K562 (cell line): ENCODE measurements at regions not wholly inside any gene's neighbourhood (a gene's known extent, or its start where the extent isn't known, plus 50 kb on each side); places are given as distances from the start of the nearest gene placed in this dataset.

Experiments used
- CXXC5 ChIP-seq: fragments of 250-450 bp; sonication (Bioruptor Pico); IDR thresholded peaks from 2 replicates; pipeline ENCODE4 v1.8.0; 2022; ENCODE audit warnings: inconsistent platforms, mild to moderate bottlenecking, moderate library complexity
- MED1 ChIP-seq: sonication (generic); formaldehyde crosslinking; IDR thresholded peaks from 2 replicates; pipeline ENCODE4 v1.8.1; 2023; ENCODE audit warnings: missing genetic modification reagents, borderline replicate concordance
- NFE2 ChIP-seq: IDR thresholded peaks from 2 replicates; pipeline ENCODE4 v1.6.1; 2014; ENCODE audit warnings: antibody characterized with exemption, low read depth
- SRSF3 ChIP-seq: fragments of 200-400 bp; formaldehyde crosslinking; IDR thresholded peaks from 2 replicates; pipeline ENCODE4 v1.6.1; 2016; ENCODE audit warnings: mild to moderate bottlenecking, low read length, moderate library complexity; ENCODE audit not compliant: insufficient read depth
- ZNF146 ChIP-seq: IDR thresholded peaks from one replicate; pipeline ENCODE4 v1.6.1; 2018; ENCODE audit warnings: missing compliant biosample characterization; ENCODE audit not compliant: unreplicated experiment
- TF ChIP-seq, protein P1 (sequence below), 2 experiments: fragments of 450-650 bp; IDR thresholded peaks; 2 replicates each; pipeline ENCODE4 v1.6.1; 2016; ENCODE audit warnings: mild to moderate bottlenecking in 2 of 2, borderline replicate concordance in 1 of 2, low read depth in 1 of 2, moderate library complexity in 1 of 2

DNA sequence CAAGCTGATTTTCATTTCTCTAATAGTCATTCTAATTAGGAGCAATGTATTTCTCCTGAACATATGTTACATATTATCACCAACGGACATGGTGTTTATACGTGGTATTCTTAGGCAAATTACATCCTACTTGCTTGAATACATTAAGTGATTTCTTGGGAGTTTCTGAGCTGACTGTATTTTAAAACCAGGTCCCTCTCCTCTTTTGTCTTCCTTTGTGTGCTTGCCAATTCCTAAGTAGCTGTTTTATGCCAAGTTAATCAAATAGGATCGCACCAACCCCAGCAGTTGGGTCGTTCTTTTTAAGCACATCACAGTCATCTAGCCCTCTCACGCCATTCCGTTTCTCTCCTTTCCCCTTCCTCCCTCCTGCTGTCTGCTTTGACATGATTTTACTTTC, 75.4 kb upstream of the MAP2 start (continued):
- TF ChIP-seq, protein P1, sequence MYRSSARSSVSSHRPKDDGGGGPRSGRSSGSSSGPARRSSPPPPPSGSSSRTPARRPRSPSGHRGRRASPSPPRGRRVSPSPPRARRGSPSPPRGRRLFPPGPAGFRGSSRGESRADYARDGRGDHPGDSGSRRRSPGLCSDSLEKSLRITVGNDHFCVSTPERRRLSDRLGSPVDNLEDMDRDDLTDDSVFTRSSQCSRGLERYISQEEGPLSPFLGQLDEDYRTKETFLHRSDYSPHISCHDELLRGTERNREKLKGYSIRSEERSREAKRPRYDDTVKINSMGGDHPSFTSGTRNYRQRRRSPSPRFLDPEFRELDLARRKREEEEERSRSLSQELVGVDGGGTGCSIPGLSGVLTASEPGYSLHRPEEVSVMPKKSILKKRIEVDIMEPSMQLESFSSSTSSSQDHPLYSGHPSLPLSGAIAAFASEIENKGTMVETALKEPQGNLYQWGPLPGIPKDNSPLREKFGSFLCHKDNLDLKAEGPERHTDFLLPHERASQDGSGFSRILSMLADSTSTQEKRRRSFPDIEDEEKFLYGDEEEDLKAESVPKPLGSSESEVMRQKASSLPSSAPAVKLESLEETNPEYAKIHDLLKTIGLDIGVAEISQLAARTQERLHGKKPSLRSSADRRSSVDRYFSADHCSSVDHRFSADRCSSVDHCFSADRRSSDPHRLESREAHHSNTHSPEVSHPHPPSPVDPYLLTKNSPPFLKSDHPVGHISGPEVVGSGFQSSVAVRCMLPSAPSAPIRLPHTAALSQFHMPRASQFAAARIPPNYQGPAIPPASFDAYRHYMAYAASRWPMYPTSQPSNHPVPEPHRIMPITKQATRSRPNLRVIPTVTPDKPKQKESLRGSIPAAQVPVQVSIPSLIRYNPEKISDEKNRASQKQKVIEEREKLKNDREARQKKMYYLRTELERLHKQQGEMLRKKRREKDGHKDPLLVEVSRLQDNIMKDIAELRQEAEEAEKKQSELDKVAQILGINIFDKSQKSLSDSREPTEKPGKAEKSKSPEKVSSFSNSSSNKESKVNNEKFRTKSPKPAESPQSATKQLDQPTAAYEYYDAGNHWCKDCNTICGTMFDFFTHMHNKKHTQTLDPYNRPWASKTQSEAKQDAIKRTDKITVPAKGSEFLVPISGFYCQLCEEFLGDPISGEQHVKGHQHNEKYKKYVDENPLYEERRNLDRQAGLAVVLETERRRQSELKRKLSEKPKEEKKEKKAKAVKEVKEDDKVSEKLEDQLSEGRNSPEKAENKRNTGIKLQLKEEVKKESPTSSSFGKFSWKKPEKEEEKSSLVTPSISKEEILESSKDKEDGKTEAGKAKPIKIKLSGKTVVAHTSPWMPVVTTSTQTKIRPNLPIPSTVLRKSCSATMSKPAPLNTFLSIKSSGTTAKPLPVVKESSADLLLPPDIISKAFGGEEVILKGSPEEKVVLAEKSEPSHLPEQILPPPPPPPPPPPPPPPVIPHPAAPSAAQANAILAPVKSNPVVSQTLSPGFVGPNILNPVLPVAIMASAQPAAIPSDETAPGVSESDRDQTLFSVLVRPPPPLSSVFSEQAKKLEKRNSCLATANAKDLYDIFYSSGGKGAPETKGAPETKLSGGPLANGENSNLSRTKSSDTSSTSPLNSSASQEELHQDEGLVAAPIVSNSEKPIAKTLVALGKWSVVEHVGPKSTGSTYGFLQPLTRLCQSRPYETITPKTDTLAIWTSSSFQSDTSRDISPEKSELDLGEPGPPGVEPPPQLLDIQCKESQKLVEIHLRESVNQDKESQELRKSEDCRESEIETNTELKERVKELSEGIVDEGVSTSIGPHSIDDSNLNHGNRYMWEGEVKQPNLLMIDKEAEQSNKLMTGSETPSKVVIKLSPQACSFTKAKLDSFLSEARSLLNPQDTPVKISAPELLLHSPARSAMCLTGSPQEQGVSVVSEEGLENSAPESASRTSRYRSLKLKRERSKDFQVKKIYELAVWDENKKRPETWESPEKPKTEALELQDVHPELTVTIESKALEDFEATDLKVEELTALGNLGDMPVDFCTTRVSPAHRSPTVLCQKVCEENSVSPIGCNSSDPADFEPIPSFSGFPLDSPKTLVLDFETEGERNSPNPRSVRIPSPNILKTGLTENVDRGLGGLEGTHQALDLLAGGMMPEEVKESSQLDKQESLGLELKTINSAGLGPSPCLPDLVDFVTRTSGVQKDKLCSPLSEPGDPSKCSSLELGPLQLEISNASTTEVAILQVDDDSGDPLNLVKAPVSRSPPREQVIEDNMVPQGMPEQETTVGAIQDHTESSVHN (IDR thresholded peaks at IDR 0.05; ENCODE audit: borderline replicate concordance in 1 of 2, low read depth in 1 of 2): no peak
- TF ChIP-seq MED1 (CRISPR knock-in tag) (no peak), CXXC5 (CRISPR knock-in tag) (no peak), NFE2 (no peak), SRSF3 (no peak), ZNF146 (CRISPR knock-in tag) (no peak)
- TF ChIP-seq, all 486 proteins: peak for 0
